Activated T-cell treated with anti-CD3 and anti-CD28 coated beads, Interleukin-2, amount 50 U/mL, for 1 hour (primary cell): ENCODE measurements at regions not wholly inside any gene's neighbourhood (a gene's known extent, or its start where the extent isn't known, plus 50 kb on each side); places are given as distances from the start of the nearest gene placed in this dataset.
"Not testable (repeated sequence)": the region's sequence is repeated elsewhere in the genome, so short reads cannot be mapped to it uniquely, and the experiment has no call there.

Source experiments
- DNase-seq: peaks from one replicate; pipeline ENCODE4 v3.0.0-alpha.2; 2020

DNA sequence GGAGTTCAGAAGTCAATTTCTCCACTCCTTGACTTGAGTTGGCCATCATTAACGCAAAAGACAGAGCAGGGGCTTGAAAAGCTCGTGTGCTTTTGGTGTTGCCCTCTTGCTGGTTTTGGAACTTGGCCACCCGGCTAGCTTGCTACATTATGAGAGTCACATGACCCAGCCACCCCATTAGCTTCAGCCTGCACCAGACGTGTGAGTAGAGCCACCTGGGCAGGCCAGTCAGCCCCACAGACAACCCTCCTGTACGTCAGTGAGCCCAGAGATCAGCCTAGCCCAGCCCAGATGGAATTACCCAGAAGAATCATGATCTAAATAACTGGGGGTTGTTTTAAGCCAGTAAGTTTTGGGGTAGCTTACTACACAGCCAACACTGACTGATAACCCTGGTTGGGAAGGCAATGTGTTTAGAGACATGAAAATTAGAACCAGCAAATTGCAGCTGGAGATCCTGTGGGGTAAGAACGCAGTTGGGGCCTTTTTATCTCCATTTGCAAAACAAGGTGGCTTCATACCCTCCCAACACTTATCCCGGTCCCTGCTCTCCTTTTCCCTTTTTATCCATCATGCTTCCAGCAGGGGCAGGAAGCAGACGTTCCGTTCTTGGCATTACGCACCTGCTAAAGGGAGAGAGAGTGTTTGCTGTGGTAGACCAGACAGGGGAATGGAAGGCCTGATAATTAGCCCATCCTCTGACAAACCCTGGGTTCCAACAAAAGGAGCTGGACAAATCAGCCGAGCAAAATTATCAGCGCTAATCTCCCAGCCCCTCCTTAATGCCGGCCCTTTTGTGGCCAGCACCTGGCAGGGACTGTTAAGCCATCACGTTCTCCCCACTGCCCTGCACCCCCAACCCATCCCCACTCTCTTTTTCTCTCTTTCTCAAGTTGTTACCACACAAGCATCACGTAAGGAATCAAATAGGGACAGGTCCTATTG lies 548.7 kb upstream of the CADM1 start:
- no peak for DNase-seq

DNA sequence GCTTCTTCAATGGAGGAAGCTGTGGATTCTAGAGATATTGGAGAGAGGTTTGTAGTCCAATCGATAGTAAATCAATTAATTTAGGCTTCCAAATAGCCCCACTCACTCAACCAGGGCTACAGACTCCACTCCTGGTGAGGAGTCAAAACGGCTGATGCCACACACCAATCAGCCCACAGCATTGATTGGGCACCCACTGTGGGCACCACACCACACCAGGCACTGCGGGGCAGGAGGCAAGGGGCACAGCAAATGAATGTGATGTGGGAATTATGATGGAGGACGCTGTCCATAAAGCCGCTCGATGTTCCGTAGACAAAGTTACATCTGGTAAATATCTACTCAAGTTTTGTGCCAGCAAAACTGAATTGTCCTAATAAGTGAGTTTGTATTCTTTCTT lies 547.3 kb upstream of the CADM1 start:
- DNase-seq: no peak

DNA sequence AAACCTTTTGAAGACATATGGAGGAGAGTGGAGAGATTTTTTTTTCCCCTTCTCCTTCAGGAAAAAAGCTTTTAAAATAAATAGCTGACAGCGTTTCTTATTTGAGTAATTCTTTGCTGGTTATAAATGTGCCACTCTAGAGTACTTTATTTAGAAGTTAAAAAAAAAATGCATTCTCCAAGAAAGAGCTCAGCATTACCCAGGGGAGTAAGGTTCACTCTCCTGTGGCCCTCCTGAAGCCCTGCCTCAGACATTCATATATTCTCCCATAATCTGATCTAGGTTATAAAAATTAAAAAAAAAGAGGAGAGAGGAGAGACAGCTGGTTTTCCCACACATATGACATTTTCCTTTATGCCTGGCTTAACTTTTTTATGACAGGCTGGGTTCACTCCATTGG lies 545.2 kb upstream of the CADM1 start:
- DNase-seq: no peak

DNA sequence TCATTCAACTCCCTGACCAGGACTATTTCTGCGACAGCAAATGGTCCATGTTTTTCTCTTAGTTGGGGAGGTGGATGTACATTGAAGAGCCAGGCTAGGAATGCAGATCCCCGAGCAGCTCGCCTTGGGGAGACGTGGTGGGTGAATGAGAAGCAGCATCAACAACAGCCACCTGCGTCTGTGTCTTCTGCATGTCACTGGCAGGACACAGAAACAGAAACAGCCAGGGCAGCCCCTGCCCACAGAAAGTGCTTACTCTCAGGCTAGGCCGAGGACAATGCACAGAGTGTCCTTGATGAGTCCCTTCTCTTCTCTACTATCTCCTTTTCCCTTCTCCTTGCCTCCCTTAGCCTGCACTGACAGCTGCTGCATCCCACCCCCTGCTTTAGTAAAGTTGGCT lies 541.9 kb upstream of the CADM1 start:
- no peak for DNase-seq

DNA sequence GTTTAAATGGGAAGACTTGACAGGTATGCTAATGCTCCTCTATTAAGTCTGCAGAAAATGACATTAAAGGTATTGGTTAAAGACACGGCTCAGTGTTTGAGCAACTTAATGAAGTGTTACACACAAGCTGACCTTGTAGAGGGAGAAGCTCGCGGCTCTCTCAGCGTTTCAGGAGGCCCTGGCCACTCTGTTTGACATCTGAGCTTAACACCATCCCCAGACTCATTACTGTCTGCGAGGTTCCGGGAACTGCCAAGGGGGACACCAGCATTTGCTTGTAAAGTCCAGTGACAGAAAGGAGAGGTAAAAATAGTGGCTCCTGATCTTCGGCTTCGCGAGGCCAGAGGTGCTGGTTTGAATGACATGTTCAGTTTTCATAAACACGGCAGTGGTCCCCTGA lies 540.7 kb upstream of the CADM1 start:
- no peak for DNase-seq

DNA sequence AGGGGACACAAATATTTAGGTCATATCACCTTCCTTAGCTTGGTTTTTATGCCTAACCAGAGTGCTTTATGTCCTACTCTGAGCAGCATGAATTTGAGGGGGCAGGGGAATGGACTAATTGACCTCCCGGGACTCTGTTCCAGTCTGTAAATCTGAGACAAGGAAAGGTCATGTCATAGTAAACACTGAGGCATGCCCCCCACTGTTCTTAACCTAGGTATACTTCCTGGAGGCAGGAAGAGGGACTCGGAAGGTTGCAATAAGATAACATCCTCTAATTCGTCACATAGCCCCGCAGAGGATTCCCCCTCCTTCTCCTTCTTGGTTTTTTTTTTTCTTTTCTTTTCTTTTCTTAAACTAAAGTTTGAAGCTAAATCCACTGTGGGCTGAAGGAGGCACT lies 540.3 kb upstream of the CADM1 start:
- no peak for DNase-seq

DNA sequence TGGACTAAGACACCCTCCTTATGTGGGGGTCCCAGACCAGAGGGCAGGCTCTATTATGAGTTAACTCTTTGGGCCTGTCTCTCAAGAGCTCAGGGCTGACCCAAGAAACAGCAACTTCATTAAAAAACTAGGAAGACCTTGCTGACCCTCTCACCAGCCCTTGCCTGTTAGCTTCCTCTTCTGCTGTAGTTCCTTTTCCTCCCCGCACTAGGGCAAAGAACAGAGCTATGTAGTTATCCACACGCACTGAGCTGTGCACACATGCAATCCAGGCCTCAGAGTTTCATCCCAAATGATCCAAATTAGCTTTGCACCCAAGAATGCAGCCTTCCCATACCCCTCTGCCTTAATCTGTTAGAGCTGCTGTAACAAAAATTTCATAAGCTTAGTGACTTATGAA lies 539.6 kb upstream of the CADM1 start:
- DNase-seq: no peak

DNA sequence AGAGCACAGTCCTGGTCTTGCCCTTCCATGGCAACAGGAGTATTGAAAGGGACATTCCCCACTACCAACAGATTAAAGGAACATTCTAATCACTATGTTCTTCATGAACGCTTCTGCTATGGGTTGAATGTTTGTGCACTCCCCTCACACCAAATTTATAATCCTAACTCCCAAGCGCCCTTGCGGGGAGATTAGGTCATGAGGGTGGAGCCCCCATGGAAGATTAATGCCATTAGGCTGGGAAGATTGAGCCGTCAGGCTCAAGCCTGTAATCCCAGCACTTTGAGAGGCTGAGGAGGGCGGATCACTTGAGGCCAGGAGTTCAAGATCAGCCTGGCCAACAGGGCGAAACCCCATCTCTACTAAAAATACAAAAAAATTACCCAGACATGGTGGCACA lies 538.8 kb upstream of the CADM1 start:
- DNase-seq: not testable (repeated sequence)

DNA sequence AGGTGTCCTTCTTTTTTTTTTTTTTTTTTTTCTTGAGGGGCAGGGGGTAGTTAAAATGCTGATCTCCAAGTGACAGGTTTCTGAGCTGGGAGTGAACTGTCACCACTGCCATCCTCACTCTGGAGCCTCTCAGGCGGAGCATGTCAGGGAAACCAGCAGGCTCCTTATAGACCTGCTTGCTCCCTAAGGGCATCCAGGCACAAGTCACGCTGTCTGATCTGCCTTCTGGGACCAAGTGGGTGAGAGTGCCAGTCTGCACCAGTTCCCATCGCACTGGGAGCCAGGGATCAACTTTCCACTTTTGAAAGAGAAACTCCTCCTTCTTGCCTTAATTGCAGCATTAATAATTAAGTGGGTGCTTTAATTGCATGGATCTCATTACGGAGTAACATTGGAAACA lies 537.9 kb upstream of the CADM1 start:
- DNase-seq: no peak

DNA sequence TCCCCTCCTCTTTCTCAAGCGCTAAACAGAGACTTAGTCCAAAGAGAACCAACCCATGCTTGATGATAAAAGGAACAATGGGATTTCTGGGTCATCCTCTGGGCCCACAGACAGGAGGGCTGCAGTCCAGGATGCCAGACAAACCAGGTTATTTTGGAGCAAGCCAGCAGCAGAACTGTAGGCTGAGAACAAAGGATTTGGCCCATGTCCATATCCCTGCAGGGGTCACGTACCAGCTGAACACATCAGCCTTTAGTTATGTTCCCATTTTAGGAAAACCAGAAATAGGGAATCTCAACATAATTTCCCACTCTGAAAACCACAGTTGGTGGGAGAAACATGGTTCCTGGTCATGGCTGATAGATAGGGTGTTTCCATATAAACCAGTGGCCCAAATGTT lies 533.6 kb upstream of the CADM1 start:
- DNase-seq: no peak

DNA sequence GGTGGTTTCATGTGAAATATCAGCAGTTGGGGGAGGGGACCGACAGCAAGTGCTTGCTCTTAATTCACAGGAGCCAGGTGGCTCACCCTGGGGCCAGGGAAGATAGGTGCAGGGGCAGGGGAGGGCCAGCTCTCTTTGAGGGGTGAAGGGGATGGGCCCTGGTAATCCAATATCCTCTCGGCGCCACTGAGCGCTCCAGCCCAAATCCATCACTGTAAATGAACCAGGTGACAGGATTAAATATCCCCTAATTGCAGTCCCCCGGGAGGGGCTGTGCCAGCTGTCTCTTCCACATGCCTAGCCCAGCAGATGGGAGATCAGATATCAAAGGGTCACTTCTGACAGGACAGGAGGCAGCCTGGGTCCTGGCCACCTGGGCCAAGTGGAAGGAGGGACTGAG lies 531.8 kb upstream of the CADM1 start:
- no peak for DNase-seq

DNA sequence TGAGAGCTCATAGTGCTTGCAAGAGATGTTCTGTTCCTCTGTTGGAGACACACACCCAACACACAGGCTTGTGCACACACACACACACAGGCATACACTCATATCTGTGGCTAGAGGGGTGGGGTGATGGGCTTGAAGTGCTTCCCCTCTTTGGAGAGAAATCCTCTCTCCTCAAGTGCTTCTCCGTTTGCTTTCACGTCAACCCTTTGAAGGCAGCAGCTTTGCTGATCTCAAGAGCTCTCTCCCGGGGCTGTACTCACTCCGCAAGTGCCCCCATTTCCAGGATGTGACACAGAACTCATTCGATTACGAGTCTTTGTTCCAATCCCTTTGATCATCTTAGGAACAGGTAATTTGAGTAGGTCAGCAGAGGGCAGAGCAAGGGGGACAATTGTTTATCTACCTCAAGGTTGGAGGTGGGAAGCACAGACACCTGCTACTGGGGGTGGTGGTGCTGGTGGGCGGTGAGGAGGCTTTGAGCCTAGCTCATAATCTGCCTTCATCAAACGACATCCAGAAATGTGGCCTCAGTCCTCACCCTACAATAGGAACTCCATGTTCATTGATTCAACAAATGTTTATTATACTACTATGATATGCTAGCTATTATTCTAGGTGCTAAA lies 529.8 kb upstream of the CADM1 start:
- DNase-seq: no peak

DNA sequence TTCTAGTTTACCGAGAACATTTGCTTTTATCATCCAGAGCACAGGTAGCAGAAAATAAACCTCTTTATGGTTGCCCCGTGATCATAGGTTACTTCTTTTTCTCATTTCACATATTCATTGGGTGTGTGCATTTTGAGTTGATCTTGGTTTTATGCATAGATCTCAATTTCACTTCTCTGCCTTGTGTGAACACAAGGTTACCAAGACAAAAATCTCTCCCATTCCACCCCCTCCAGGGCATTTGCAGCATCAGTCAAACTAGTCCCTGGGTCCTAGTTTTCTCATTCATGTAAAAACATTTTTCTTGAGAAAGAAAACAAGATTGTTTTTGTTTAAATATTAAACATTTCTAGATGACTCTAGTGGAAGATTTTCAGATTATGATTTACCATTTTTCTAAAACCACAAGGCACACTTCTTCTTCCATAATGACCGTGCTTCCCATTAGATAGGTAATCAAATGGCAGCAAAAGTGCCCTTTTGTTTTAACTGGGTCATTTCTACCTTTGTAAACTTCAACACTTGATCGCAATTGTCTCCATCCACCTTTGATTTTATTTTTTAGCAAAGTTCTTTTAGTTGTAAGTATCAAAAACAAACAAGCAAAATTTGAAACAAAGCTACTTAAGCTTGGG lies 526.6 kb upstream of the CADM1 start:
- DNase-seq: no peak

DNA sequence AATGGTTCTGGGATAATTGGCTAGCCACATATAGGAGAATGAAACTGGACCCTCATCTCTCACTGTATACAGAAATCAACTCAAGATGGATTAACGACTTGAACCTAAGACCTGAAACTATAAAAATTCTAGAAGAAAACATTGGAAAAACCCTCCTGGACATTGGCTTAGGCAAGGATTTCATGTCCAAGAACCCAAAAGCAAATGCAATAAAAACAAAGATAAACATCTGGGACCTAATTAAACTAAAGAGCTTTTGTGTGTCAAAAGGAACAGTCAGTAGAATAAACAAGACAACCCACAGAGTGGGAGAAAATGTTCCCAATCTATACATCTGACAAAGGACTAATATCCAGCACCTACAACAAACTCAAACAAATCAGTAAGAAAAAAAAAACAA lies 524.3 kb upstream of the CADM1 start:
- not testable (repeated sequence) for DNase-seq

DNA sequence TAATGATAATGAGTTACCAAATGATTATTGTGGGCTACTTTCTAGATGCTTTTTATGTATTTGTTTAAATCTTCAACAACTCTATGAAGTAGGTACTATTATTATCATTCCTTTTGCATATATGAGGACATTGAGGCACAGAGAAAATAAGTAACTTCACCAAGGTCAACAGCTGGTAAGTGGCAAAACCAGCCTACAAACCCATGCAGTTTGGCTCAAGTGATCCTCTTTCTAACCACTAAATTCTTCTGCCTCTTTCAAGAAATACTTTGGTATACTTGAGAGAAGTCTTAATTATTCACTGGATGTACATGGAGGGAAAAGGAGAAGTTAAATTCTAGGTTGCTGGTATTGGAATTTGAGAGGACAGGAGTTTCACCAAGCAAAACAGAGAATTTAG lies 495.2 kb upstream of the CADM1 start:
- DNase-seq: no peak

DNA sequence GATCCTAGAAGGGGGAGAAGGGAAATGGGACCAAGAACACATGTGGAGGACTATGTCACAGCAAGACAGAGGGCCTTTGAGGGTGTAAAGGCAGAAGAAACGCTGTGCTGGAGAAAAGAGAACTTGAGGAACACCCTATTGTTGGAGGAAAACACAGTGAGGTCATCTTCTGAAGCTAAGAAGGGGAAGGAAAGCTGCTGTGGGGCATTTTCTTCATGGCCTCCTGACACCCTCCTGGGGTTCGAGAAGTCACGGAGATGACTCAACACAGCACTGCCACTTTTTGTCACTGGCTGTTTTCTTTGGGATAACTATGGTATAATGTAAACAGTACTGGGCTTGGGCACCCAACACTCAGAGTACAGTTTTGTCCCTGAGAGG lies 492.6 kb upstream of the CADM1 start:
- no peak for DNase-seq

DNA sequence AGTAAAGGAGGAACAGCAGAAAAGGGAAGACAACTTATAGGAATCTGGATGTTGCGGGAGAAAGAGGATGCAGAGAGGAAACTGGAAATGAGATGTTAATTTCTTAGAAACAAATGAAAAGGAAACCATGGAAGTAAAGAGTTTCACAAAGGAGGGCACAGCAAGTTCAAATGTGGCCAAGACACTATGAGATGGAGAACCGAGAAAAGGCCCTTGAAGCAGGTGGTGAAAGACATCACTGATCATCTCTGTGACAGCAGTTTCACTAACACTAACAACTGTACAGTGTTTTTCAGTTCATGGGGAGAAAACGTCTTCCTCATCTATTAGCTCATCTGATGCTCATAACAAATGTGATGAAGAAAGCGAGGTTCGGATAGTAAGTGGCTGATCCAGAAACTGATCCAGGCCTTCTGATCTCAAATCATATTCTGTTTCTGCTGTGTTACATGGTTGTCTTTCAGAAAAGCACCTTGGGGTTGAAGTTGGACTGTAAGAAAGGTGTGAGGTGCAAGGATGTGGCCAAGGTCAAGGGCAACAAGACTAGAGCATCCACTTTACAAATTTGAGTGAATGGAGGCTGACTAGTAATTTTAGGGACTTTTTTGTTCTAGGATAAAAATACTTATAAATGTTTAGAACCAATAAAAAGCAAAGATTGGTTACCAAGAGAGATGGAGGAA lies 492.1 kb upstream of the CADM1 start:
- DNase-seq: no peak

DNA sequence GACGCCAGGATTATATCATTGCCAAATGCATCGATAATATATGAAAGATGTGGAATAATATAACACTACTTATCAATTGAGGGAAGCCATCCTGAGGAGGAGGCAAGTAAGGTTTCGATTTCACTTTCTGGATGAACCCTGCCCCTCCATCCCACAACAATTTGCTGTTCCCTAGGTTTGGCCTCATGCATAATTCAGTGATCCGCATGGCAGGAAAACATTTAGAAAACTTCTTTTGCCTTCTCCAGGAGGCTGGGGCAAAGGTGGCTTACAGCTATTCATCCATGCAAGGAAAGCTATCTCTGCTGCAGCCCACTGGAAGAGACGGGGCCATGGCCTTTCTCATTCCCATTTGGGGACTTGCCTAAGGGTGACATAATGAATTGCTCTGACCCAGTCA lies 489.4 kb upstream of the CADM1 start:
- DNase-seq: no peak

DNA sequence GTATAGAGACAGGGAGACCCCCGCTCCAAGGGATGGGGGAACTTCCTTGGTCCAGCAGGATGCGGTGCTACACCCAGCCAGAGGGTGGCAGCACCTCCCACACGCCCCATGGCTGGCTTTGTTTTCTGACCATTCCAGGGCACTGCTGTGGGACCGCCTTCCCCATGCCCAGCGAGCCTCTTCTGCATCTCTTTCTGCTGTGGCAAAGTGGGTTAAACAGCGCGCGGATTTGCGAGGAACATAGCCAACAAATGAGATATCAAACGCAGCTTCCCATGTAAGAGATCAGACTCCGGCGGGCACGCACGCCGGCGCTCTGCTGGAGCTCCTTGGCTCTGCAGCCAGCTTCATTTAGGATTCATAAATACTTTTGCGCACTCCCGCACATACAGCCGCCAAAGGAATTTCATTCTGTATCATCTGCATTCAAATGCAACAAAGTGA lies 485.8 kb upstream of the CADM1 start:
- no peak for DNase-seq

DNA sequence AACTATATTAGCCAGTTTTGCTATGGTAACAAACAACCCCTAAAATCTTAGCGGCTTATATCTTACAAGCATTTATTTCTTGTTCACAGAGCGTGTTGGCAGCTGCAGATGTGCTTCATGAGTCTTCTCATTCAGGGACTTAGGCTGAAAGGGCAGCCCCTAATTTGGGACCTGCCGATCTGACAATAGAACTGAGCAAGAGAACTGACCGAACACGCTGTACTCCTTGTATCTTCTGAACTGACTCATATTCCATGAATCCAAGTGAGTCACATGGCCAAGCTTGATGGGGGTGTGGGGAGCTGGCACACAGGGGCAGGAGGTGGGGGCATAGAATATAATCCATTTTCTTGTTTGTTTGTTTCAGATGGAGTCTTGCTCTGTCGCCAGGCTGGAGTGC lies 481.7 kb upstream of the CADM1 start:
- DNase-seq: no peak

DNA sequence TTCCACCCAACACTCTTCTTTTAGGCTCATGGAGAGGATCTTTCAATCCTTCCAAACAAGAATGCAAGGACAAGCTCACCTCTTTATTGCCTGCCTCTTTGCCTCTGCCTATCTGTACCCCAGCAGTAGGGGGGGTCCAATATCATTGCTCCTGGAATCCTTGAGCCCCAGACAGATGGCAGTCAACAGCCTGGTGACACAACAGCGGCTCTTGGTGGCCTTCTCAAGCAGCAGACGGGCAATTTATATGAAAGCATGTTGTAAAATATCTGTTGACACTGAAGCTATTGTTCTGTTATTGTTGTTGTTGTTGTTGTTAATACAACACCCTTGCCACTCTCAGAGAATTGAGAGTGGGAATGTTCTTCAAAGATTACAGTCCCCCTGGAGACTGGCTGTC lies 480.0 kb upstream of the CADM1 start:
- no peak for DNase-seq

DNA sequence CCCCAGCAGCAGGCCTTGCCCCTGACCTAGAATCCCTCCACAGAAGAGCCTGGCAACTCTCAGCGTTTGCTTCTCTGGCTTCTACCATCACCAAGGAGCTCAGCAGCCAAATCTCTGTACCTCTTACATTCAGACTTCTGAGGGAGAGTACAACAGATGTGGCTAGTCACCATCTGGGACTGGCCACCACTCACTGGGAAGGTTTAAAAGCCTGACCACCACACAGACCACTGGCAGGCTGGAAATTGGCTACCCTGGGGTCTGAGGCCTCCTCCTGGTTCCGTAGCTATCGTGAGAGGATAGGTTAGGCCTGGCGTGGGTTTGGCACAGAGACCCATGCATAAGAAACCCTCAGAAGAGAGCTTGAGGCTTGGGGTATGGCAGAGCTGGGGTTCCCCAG lies 478.5 kb upstream of the CADM1 start:
- DNase-seq: no peak

DNA sequence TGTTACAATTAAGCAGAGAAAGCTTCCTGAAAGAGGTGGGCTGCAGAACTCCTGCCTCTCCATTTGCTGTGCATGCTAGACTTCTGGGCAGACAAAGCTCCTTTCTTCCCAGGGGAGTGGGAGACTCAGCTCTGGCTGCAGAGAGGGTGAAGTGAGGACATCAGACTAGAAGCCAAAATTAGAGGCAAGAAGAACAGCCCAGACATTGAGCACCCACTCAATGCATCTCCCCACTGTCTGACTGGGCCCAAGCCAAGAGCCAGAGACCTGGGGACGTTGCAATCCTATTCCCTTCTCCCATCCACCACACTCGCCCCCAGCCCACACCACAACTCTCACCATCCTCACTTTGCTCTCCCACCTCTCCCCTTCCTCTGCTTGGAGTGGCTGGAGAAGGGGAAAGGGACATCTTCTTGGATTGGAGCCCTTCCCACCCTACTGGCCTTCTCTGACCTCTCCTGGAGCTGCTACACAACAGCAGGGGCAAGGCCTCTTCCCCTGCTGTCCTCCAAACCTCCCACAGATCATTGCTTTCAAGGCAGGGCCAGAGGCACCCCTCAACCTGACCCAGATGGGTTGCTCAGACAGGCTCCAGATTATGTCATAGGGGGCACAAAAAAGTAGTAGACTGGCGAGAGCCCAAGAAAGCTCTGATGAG lies 477.7 kb upstream of the CADM1 start:
- DNase-seq: no peak
